Body of pancreas (tissue), 4 donors: ENCODE measurements at regions not wholly inside any gene's neighbourhood (a gene's known extent, or its start where the extent isn't known, plus 50 kb on each side); places are given as distances from the start of the nearest gene placed in this dataset.

Experiments
- CTCF ChIP-seq, 7 experiments: fragments of 450-650 bp in 4 of 7; fragments of 200-600 bp in 3 of 7; sonication (generic) in 3 of 7; IDR thresholded peaks; one replicate each; pipeline ENCODE4 v1.5.1; 2016 to 2019; ENCODE audit warnings: antibody characterized with exemption in 7 of 7
- POLR2A ChIP-seq, 3 donors: fragments of 450-650 bp; IDR thresholded peaks; one replicate each; pipeline ENCODE4 v1.6.1; 2016; ENCODE audit warnings: antibody characterized with exemption in 3 of 3, mild to moderate bottlenecking in 2 of 3

- no peak for TF ChIP-seq CTCF (IDR thresholded peaks at IDR 0.05)
- no peak for TF ChIP-seq POLR2A (IDR thresholded peaks at IDR 0.05)
These were observed 176.8 kb downstream of the GXYLT1 start for GRCh38 chr12:41967668-41968500.
